ENCODE measurements at regions not wholly inside any gene's neighbourhood (a gene's known extent, or its start where the extent isn't known, plus 50 kb on each side); places are given as distances from the start of the nearest gene placed in this dataset.
"Not testable (repeated sequence)": the region's sequence is repeated elsewhere in the genome, so short reads cannot be mapped to it uniquely, and the experiment has no call there.

DNA sequence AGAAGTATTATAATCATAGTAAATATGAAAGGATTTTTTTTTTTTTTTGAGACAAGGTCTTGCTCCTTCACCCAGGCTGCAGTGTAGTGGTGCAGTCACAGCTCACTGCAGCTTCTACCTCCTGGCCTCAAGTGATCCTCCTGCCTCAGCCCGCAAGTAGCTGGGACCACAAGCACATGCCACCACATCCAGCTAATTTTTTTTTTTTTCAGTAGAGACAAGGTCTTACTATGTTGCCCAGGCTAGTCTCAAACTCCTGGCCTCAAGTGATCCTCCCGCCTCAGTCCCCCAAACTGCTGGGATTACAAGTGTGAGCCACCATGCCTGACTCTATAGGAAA, 86.2 kb upstream of the FOXN2 start:
- TF ChIP-seq, protein P1, sequence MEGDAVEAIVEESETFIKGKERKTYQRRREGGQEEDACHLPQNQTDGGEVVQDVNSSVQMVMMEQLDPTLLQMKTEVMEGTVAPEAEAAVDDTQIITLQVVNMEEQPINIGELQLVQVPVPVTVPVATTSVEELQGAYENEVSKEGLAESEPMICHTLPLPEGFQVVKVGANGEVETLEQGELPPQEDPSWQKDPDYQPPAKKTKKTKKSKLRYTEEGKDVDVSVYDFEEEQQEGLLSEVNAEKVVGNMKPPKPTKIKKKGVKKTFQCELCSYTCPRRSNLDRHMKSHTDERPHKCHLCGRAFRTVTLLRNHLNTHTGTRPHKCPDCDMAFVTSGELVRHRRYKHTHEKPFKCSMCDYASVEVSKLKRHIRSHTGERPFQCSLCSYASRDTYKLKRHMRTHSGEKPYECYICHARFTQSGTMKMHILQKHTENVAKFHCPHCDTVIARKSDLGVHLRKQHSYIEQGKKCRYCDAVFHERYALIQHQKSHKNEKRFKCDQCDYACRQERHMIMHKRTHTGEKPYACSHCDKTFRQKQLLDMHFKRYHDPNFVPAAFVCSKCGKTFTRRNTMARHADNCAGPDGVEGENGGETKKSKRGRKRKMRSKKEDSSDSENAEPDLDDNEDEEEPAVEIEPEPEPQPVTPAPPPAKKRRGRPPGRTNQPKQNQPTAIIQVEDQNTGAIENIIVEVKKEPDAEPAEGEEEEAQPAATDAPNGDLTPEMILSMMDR (IDR thresholded peaks at IDR 0.05; ENCODE audit: low read length, missing control alignments), result no peak
- DNase-seq (ENCODE audit: low read depth), result no peak
- no peak overlapping the region for H3K4me3 ChIP-seq (replicated peaks; ENCODE audit: low read depth, low read length)

GRCh38 chr2:48229063-48229462, 85.4 kb upstream of the FOXN2 start:
- no peak overlapping the region for H3K4me3 ChIP-seq (replicated peaks; ENCODE audit: low read depth, low read length)
- no peak for DNase-seq (ENCODE audit: low read depth)
- TF ChIP-seq, protein P1 (IDR thresholded peaks at IDR 0.05; ENCODE audit: low read length, missing control alignments), result no peak

- TF ChIP-seq, protein P1 (IDR thresholded peaks at IDR 0.05; ENCODE audit: low read length, missing control alignments), result no peak
- H3K4me3 ChIP-seq (replicated peaks; ENCODE audit: low read depth, low read length), result no peak overlapping the region
- DNase-seq (ENCODE audit: low read depth), result no peak
Observed at GRCh38 chr2:48230834-48231233, 83.6 kb upstream of the FOXN2 start.

GRCh38 chr2:48232351-48232750, 82.1 kb upstream of the FOXN2 start:
- TF ChIP-seq, protein P1 (IDR thresholded peaks at IDR 0.05; ENCODE audit: low read length, missing control alignments), result no peak
- H3K4me3 ChIP-seq (replicated peaks; ENCODE audit: low read depth, low read length), result no peak overlapping the region
- DNase-seq (ENCODE audit: low read depth), result no peak

DNA sequence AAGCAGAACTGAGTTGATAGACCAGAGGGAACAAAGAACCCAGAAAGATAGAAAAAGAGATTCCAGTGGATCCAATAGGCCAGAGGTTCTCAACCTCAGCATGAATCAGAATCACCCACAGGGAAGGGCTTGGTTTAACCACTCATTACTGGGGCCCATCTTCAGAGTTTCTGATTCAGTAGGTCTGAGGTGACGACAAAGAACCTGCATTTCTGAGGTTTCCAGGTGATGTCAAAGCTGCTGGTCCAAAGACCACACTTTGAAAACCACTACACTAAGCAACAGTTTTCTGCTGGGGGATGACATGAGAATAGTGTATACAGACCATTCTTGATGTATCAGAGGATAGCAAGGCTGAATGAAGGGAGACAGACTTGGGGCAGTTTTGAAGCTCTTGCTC, 81.5 kb upstream of the FOXN2 start:
- TF ChIP-seq, protein P1 (IDR thresholded peaks at IDR 0.05; ENCODE audit: low read length, missing control alignments), result no peak
- H3K4me3 ChIP-seq (replicated peaks; ENCODE audit: low read depth, low read length), result no peak overlapping the region
- no peak for DNase-seq (ENCODE audit: low read depth)

- H3K4me3 ChIP-seq (replicated peaks; ENCODE audit: low read depth, low read length); DNase-seq (ENCODE audit: low read depth): not testable (repeated sequence)
Observed at GRCh38 chr2:48233824-48234223, 80.7 kb upstream of the FOXN2 start.

DNA sequence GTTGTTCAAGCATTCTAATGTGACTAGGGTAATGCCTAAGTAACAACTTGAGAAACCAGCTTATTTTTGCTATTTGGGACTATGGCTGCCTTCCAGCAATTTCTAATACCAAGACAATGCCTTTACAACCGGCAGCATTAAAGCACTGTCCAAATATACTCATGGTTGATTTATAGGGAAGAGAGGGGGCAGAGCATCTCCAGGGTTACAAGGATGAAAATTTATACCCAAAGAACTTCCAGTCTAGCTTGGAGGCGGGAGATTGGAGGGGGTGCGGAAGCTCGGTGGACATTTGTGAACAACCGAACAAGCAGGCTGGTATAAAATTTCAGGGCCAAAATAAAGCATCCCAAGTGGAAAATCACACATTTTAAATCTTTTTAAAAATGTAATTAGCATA, 79.4 kb upstream of the FOXN2 start:
- H3K4me3 ChIP-seq (replicated peaks; ENCODE audit: low read depth, low read length), result no peak overlapping the region
- no peak for DNase-seq (ENCODE audit: low read depth)
- TF ChIP-seq, protein P1 (IDR thresholded peaks at IDR 0.05; ENCODE audit: low read length, missing control alignments), result no peak

GRCh38 chr2:48238381-48238780, 76.1 kb upstream of the FOXN2 start:
- no peak for DNase-seq (ENCODE audit: low read depth)
- TF ChIP-seq, protein P1 (IDR thresholded peaks at IDR 0.05; ENCODE audit: low read length, missing control alignments), result no peak
- no peak overlapping the region for H3K4me3 ChIP-seq (replicated peaks; ENCODE audit: low read depth, low read length)

Data from fibroblast of pulmonary artery (primary cell).